GM19035 (cell line): ENCODE measurements at regions not wholly inside any gene's neighbourhood (a gene's known extent, or its start where the extent isn't known, plus 50 kb on each side); places are given as distances from the start of the nearest gene placed in this dataset.

Source experiments
- ATAC-seq: cut with Tn5 transposase; IDR thresholded peaks from one replicate; pipeline ENCODE4 v1.9.1; 2021; ENCODE audit not compliant: unreplicated experiment

GRCh38 chr7:8932751-8933150 is 499.3 kb downstream of the NXPH1 start:
- no peak for ATAC-seq

DNA sequence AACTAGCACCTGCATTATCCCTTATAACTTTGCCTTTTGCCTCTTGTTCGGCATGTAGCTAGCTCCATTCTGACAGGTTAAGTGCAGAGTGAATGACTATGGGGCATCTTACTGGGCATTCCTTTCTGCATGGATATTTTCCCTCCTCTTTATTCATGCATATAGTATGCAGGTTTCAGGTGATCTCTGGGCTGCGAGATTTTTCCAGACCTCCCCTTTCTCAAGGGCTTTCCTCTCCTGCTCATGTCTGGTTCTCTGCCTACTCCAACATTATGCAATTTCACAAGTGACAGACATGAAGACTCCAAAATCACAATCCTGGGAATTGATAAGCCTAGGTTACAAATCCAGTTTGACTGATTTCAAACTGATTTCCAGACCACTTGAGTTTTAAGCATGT is 503.8 kb downstream of the NXPH1 start:
- no peak for ATAC-seq

- no peak for ATAC-seq
Measured at GRCh38 chr7:8938044-8938805, 504.8 kb downstream of the NXPH1 start.

- no peak for ATAC-seq
Measured at GRCh38 chr7:8939446-8939845, 506.0 kb downstream of the NXPH1 start.

GRCh38 chr7:8963722-8964121 is 530.3 kb downstream of the NXPH1 start:
- ATAC-seq, result no peak

GRCh38 chr7:8965177-8965576 is 531.8 kb downstream of the NXPH1 start:
- no peak for ATAC-seq

DNA sequence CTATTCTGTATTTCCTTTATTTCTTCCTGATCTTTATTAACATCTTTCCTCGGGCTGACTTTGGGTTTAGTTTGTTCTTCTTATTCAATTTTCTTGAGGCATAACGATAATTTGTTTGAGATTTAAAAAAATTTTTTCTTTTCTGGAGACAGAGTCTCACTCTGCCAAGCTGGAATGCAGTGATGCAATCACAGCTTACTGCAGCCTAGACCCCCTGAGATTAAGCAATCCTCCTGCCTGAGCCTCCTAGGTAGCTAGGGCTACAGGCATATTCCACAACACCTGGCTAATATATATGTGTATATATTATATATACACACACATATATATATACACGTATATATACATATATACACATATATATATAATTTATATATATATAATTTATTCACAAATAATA is 540.2 kb downstream of the NXPH1 start:
- no peak for ATAC-seq

GRCh38 chr7:8975681-8976080 is 542.3 kb downstream of the NXPH1 start:
- no peak for ATAC-seq

DNA sequence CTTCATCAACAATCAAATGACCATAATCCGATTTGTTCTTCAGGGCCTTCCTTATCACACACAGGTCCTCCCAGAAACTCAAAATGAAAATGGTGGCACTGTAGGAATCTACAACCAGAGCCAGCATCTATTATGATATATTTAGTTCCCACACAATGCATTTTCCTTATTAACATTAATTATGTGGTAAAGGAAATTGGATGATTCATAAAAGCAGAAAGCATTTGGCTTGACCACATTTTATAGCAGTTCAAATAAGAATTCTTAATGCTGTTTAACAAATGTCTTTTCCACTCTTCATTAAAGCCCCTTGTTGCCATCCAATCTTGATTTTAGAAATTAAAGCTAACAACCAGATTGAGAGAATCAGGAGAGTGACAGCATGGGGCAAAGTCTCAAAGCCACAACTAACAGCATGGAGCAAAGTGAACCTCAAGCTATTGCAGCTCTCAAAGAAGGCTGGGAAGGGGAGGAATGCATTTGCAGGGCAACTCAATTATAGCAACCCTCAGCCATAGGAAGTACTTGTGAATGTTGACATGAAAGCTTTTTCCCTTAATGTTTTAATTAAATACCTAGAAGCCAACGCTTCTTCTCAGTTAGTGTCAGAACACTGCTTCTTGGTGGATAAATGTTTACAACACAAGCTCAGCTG is 549.1 kb downstream of the NXPH1 start:
- ATAC-seq, result no peak

DNA sequence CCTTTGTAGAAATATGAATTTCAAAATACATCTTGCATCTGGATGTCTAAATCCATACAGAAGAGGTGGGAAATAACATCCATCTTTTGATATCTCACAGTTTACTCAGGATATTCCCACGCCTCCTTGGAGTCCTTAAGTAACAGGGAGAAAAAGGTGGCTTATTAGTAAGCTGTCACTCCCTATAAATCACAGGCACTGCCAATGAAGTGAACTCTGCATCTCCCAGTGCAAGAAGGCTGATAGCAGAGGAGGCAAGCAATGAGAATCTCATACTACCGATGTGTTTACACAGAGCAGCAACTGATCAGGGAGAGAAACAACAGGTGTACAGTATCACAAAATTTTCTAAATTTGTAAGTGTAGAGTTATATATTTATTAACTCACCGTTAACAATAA is 551.8 kb downstream of the NXPH1 start:
- ATAC-seq, result no peak

GRCh38 chr7:8988267-8988666 is 554.9 kb downstream of the NXPH1 start:
- no peak for ATAC-seq

- ATAC-seq, result no peak
Measured at GRCh38 chr7:8991159-8991558, 557.8 kb downstream of the NXPH1 start.

- ATAC-seq, result no peak
Measured at GRCh38 chr7:8998762-8999161, 565.4 kb downstream of the NXPH1 start.

GRCh38 chr7:9013940-9014339 is 580.5 kb downstream of the NXPH1 start:
- no peak for ATAC-seq

DNA sequence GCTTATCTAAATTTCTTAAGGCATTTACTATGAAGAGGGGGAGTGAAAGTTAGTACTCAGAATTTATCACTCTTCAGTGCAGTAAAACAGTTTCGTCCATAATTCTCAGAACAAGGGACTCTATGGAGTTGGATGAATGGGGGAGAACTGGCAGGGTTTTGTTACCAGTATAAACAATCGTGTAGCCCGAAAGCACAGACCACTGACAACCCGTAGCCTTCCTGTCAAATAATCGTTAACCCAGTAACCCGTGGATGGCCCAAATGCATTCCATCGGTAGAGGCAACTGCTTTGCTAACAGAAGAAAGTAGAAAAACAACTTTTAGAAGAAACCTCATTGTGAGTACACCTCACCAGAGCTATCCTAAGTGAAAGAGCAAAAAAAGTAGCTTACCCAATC is 583.9 kb downstream of the NXPH1 start:
- ATAC-seq, result no peak

GRCh38 chr7:9022456-9022855 is 589.0 kb downstream of the NXPH1 start:
- ATAC-seq, result no peak

GRCh38 chr7:9023675-9024294 is 590.4 kb downstream of the NXPH1 start:
- no peak for ATAC-seq

DNA sequence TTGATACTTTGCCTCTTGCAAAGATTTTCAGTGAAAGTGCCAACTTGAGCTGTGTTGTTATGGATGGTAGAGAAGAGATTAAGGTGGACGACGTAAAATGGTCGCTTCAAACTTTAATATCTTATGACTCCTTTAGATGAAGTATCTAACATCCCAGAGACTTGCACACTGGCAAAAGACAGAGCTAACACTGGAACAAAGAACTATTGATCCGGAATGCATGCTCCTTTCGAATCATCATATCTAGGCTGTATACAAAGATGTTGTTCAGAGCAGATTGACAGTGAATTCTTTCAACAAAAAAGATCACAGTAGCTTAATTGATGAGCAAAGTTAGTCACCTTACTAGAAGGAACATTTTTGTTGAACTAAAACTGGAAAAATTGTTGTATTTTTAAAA is 592.7 kb downstream of the NXPH1 start:
- ATAC-seq, result no peak

GRCh38 chr7:9028012-9028411 is 594.6 kb downstream of the NXPH1 start:
- no peak for ATAC-seq

GRCh38 chr7:9029681-9030530 is 596.5 kb downstream of the NXPH1 start:
- no peak for ATAC-seq

- ATAC-seq, result no peak
Measured at GRCh38 chr7:9030976-9031375, 597.6 kb downstream of the NXPH1 start.
